Transverse colon (tissue), 4 donors: ENCODE measurements at regions not wholly inside any gene's neighbourhood (a gene's known extent, or its start where the extent isn't known, plus 50 kb on each side); places are given as distances from the start of the nearest gene placed in this dataset.

Source experiments
- POLR2A ChIP-seq: fragments of 450-650 bp; IDR thresholded peaks from one replicate; pipeline ENCODE4 v1.6.1; 2016; ENCODE audit warnings: antibody characterized with exemption, mild to moderate bottlenecking, moderate library complexity
- POLR2AphosphoS5 ChIP-seq, 3 donors: sonication (generic); formaldehyde crosslinking; IDR thresholded peaks; one replicate each; pipeline ENCODE4 v1.6.1; 2016; ENCODE audit warnings: antibody characterized with exemption in 3 of 3
- TF ChIP-seq, protein P1 (sequence below), 5 experiments: fragments of 200-600 bp in 3 of 5; fragments of 450-650 bp in 2 of 5; sonication (generic) in 3 of 5; IDR thresholded peaks; 1 replicate in 2 of 5; 2 replicates in 3 of 5; pipeline ENCODE4 v1.5.1; 2016 to 2017; ENCODE audit warnings: antibody characterized with exemption in 5 of 5, inconsistent platforms in 3 of 5, mild to moderate bottlenecking in 2 of 5, moderate library complexity in 1 of 5

DNA sequence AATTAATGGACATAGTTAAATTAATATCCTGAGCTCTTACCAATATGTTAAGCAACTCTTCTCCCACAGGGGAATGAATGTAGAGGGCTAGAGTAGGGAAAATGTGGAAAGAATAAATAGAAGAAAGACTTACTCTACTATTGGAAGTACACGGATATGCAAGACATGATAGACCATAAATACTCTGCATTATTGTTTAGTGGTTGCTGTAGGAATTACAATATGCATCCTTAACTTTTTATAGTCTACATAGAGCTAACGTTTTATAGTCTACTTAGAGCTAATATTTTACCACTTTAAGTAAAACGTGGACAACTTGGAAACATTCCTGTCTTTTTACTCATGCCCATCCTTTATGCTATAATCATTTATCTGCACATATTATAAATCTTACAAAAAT, 163.8 kb upstream of the GALNT5 start:
- TF ChIP-seq POLR2A (no peak), POLR2AphosphoS5 (IDR thresholded peaks at IDR 0.05) (no peak)
- TF ChIP-seq, protein P1, sequence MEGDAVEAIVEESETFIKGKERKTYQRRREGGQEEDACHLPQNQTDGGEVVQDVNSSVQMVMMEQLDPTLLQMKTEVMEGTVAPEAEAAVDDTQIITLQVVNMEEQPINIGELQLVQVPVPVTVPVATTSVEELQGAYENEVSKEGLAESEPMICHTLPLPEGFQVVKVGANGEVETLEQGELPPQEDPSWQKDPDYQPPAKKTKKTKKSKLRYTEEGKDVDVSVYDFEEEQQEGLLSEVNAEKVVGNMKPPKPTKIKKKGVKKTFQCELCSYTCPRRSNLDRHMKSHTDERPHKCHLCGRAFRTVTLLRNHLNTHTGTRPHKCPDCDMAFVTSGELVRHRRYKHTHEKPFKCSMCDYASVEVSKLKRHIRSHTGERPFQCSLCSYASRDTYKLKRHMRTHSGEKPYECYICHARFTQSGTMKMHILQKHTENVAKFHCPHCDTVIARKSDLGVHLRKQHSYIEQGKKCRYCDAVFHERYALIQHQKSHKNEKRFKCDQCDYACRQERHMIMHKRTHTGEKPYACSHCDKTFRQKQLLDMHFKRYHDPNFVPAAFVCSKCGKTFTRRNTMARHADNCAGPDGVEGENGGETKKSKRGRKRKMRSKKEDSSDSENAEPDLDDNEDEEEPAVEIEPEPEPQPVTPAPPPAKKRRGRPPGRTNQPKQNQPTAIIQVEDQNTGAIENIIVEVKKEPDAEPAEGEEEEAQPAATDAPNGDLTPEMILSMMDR (IDR thresholded peaks at IDR 0.05), result no peak
